ENCODE measurements at regions not wholly inside any gene's neighbourhood (a gene's known extent, or its start where the extent isn't known, plus 50 kb on each side); places are given as distances from the start of the nearest gene placed in this dataset.

GRCh38 chr3:25262322-25262721, 165.7 kb upstream of the RARB start:
- DNase-seq: no peak
- H3K4me3 ChIP-seq (ENCODE audit: low read length): no peak overlapping the region
- H3K36me3 ChIP-seq (replicated peaks; ENCODE audit: insufficient read depth, low read length): no peaks in the 10 kb centered on the region
- no peaks in the 10 kb centered on the region for H3F3A ChIP-seq (ENCODE audit: insufficient read depth, low read length)
- H3K9me3 ChIP-seq (replicated peaks; ENCODE audit: insufficient read depth, low read length): no peaks in the 10 kb centered on the region
- no peaks in the 10 kb centered on the region for H3K27me3 ChIP-seq (replicated peaks; ENCODE audit: insufficient read depth, low read length)
- no peak overlapping the region for H3K4me2 ChIP-seq (ENCODE audit: low read depth, low read length)
- no peak overlapping the region for H3K27ac ChIP-seq (ENCODE audit: low read length)
- H3K4me1 ChIP-seq (ENCODE audit: low read length): no peaks in the 10 kb centered on the region
- no peaks in the 10 kb centered on the region for H3K79me2 ChIP-seq (ENCODE audit: low read length)
- no peak overlapping the region for H2AFZ ChIP-seq (ENCODE audit: low read length)
- H3K9ac ChIP-seq (ENCODE audit: low read length): no peak overlapping the region
- TF ChIP-seq EZH2 (optimal IDR thresholded peaks at IDR 0.05; ENCODE audit: low read depth, low read length) (no peak), EZH2phosphoT487 (IDR thresholded peaks at IDR 0.05; ENCODE audit: low read length) (no peak), CTCF (IDR thresholded peaks at IDR 0.05; ENCODE audit: low read length) (no peak)
- no peaks in the 10 kb centered on the region for H3K9me2 ChIP-seq (replicated peaks; ENCODE audit: insufficient read depth, low read length)
- no peaks in the 10 kb centered on the region for H4K20me1 ChIP-seq (ENCODE audit: insufficient read depth, low read length)

GRCh38 chr3:25265284-25265683, 162.8 kb upstream of the RARB start:
- Histone ChIP-seq H3K4me1 (ENCODE audit: low read length) (no peaks in the 10 kb centered on the region), H4K20me1 (ENCODE audit: insufficient read depth, low read length) (no peaks in the 10 kb centered on the region), H3K4me3 (ENCODE audit: low read length) (no peak overlapping the region), H3K9me2 (replicated peaks; ENCODE audit: insufficient read depth, low read length) (no peaks in the 10 kb centered on the region), H3K9ac (ENCODE audit: low read length) (no peak overlapping the region), H3K27ac (ENCODE audit: low read length) (no peak overlapping the region), H3F3A (ENCODE audit: insufficient read depth, low read length) (no peaks in the 10 kb centered on the region), H3K9me3 (replicated peaks; ENCODE audit: insufficient read depth, low read length) (no peaks in the 10 kb centered on the region), H3K27me3 (replicated peaks; ENCODE audit: insufficient read depth, low read length) (no peaks in the 10 kb centered on the region), H3K4me2 (ENCODE audit: low read depth, low read length) (no peak overlapping the region), H3K36me3 (replicated peaks; ENCODE audit: insufficient read depth, low read length) (no peaks in the 10 kb centered on the region), H2AFZ (ENCODE audit: low read length) (no peak overlapping the region), H3K79me2 (ENCODE audit: low read length) (no peaks in the 10 kb centered on the region)
- no peak for DNase-seq
- no peak for TF ChIP-seq EZH2 (optimal IDR thresholded peaks at IDR 0.05; ENCODE audit: low read depth, low read length)
- no peak for TF ChIP-seq CTCF (IDR thresholded peaks at IDR 0.05; ENCODE audit: low read length)
- TF ChIP-seq EZH2phosphoT487 (IDR thresholded peaks at IDR 0.05; ENCODE audit: low read length): no peak

GRCh38 chr3:25266677-25267076, 161.4 kb upstream of the RARB start:
- Histone ChIP-seq H3K4me3 (ENCODE audit: low read length) (no peak overlapping the region), H3K79me2 (ENCODE audit: low read length) (no peaks in the 10 kb centered on the region), H3K27me3 (replicated peaks; ENCODE audit: insufficient read depth, low read length) (no peaks in the 10 kb centered on the region), H3F3A (ENCODE audit: insufficient read depth, low read length) (no peaks in the 10 kb centered on the region), H3K27ac (ENCODE audit: low read length) (no peak overlapping the region), H3K4me2 (ENCODE audit: low read depth, low read length) (no peak overlapping the region), H3K9me3 (replicated peaks; ENCODE audit: insufficient read depth, low read length) (no peaks in the 10 kb centered on the region), H2AFZ (ENCODE audit: low read length) (no peak overlapping the region), H3K36me3 (replicated peaks; ENCODE audit: insufficient read depth, low read length) (no peaks in the 10 kb centered on the region), H4K20me1 (ENCODE audit: insufficient read depth, low read length) (no peaks in the 10 kb centered on the region), H3K4me1 (ENCODE audit: low read length) (no peaks in the 10 kb centered on the region), H3K9ac (ENCODE audit: low read length) (no peak overlapping the region), H3K9me2 (replicated peaks; ENCODE audit: insufficient read depth, low read length) (no peaks in the 10 kb centered on the region)
- DNase-seq: no peak
- no peak for TF ChIP-seq EZH2phosphoT487 (IDR thresholded peaks at IDR 0.05; ENCODE audit: low read length)
- TF ChIP-seq CTCF (IDR thresholded peaks at IDR 0.05; ENCODE audit: low read length): no peak
- no peak for TF ChIP-seq EZH2 (optimal IDR thresholded peaks at IDR 0.05; ENCODE audit: low read depth, low read length)
